Muscle of leg (tissue), 3 donors: ENCODE measurements at regions not wholly inside any gene's neighbourhood (a gene's known extent, or its start where the extent isn't known, plus 50 kb on each side); places are given as distances from the start of the nearest gene placed in this dataset.

Experiments used
- DNase-seq: peaks from one replicate; pipeline ENCODE4 v3.0.0; 2013
- H3K27ac ChIP-seq: one replicate; pipeline ENCODE4 v1.5.1; 2013; ENCODE audit warnings: mild to moderate bottlenecking, low read length, control low read depth
- H3K27me3 ChIP-seq: one replicate; pipeline ENCODE4 v1.6.1; 2013; ENCODE audit warnings: low read length; ENCODE audit not compliant: control insufficient read depth, insufficient read depth
- H3K36me3 ChIP-seq: one replicate; pipeline ENCODE4 v1.6.1; 2013; ENCODE audit warnings: low read length; ENCODE audit not compliant: control insufficient read depth, insufficient read depth
- H3K4me1 ChIP-seq: one replicate; pipeline ENCODE4 v1.6.1; 2013; ENCODE audit warnings: low read length; ENCODE audit not compliant: control insufficient read depth, insufficient read depth
- H3K4me3 ChIP-seq: one replicate; pipeline ENCODE4 v1.5.1; 2013; ENCODE audit warnings: low read length, control low read depth
- H3K9me3 ChIP-seq: replicated peaks from 2 replicates; pipeline ENCODE4 v1.6.1; 2013; ENCODE audit warnings: low read depth, low read length; ENCODE audit not compliant: control insufficient read depth
- WGBS: methylation state at CpG from one replicate; pipeline ENCODE4 v1.1.5; 2013; ENCODE audit warnings: missing lambda C conversion rate; ENCODE audit not compliant: insufficient coverage; 5-methylcytosine and 5-hydroxymethylcytosine counted together

- no peaks in the 10 kb centered on the region for H3K36me3 ChIP-seq
- H3K27me3 ChIP-seq: no peaks in the 10 kb centered on the region
- WGBS: 76% methylated on average over 14 of the region's 15 CpGs
- no peak overlapping the region for H3K27ac ChIP-seq
- H3K4me3 ChIP-seq: no peak overlapping the region
- DNase-seq: no peak
- H3K4me1 ChIP-seq: no peaks in the 10 kb centered on the region
- H3K9me3 ChIP-seq: no peaks in the 10 kb centered on the region
These were observed 118.0 kb upstream of the PLPPR4 start for GRCh38 chr1:99146129-99146848.

DNA sequence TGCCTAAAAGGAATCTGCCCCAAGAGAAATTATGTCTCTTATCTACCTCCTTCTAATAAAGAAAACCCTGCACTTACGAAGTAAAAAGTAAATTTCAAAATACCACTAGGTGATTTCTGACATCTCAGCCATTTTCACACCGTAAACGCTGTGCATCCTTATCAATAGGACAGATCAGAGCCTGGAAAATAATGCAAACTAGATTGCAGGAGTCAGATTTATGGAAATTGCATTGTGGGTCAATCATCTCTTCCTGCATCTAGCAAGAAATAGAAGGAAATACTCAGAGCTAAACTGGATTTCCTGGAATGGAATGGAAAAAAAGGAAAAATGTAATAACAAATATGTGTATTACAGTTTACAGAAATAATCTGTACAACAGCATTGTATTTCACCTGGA is 114.3 kb upstream of the PLPPR4 start:
- no CpG with 5 or more reads among the region's 3 CpGs for WGBS
- H3K4me1 ChIP-seq: no peaks in the 10 kb centered on the region

DNA sequence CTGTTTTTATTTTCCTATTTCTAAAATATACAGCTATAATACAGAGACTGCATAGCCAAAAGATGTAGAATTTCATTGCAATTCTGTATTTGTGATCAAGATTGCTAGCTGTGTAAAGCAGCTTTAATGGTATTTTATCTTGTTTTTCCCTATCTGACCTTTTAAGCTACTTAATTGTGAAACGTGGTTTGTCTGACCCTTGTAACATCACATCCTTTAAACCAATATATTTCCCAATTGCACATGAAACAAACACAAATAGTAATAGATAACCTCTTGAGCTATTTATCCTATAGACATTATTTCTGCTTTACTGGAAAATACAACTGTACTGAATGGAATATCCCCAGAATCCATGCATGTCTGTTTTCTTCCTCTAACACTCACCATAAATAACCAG is 112.2 kb upstream of the PLPPR4 start:
- no peaks in the 10 kb centered on the region for H3K9me3 ChIP-seq
- no peak for DNase-seq
- H3K4me1 ChIP-seq: no peaks in the 10 kb centered on the region
- no peak overlapping the region for H3K4me3 ChIP-seq
- H3K36me3 ChIP-seq: no peaks in the 10 kb centered on the region
- H3K27ac ChIP-seq: no peak overlapping the region
- WGBS: no CpG with 5 or more reads among the region's 1 CpG
- no peaks in the 10 kb centered on the region for H3K27me3 ChIP-seq

More for the DNA sequence above, 114.3 kb upstream of the PLPPR4 start:
- no peaks in the 10 kb centered on the region for H3K27me3 ChIP-seq
- no peaks in the 10 kb centered on the region for H3K36me3 ChIP-seq
- H3K27ac ChIP-seq: no peak overlapping the region
- H3K4me3 ChIP-seq: no peak overlapping the region
- DNase-seq: no peak
- H3K9me3 ChIP-seq: no peaks in the 10 kb centered on the region

GRCh38 chr1:99163671-99164070 is 100.6 kb upstream of the PLPPR4 start:
- 90% methylated on average over 2 of the region's 2 CpGs for WGBS

DNA sequence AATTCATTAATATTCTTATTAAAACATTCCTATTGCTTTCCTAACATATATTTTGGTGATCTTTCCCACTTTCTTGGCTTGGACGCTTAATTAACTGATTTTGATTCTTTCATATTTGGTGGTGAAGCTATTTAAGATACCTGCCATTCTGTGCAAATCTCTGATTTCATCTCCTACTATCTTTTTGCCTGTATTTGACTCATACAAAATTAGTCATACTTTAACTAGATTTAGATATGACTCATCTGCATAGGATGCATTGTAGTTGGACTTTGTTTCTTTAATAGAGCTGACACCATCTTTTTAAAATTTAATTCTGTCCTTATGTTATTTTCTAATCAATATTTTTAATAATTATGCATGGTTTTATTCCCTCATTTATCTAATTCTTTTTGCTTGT is 93.8 kb upstream of the PLPPR4 start:
- no CpG with 5 or more reads among the region's 1 CpG for WGBS
- H3K4me1 ChIP-seq: no peaks in the 10 kb centered on the region

More at GRCh38 chr1:99163671-99164070, 100.6 kb upstream of the PLPPR4 start:
- no peaks in the 10 kb centered on the region for H3K36me3 ChIP-seq
- no peak for DNase-seq
- H3K9me3 ChIP-seq: no peaks in the 10 kb centered on the region
- no peaks in the 10 kb centered on the region for H3K27me3 ChIP-seq
- H3K4me3 ChIP-seq: no peak overlapping the region
- H3K27ac ChIP-seq: no peak overlapping the region
- H3K4me1 ChIP-seq: no peaks in the 10 kb centered on the region

GRCh38 chr1:99171184-99171813 is 93.0 kb upstream of the PLPPR4 start:
- Histone ChIP-seq H3K9me3 (no peaks in the 10 kb centered on the region), H3K27ac (no peak overlapping the region), H3K36me3 (no peaks in the 10 kb centered on the region), H3K4me1 (no peaks in the 10 kb centered on the region), H3K27me3 (no peaks in the 10 kb centered on the region), H3K4me3 (no peak overlapping the region)
- WGBS: 54% methylated on average over 3 of the region's 7 CpGs
- DNase-seq: no peak

More for the DNA sequence above, 93.8 kb upstream of the PLPPR4 start:
- DNase-seq: no peak
- Histone ChIP-seq H3K27ac (no peak overlapping the region), H3K4me3 (no peak overlapping the region), H3K9me3 (no peaks in the 10 kb centered on the region), H3K27me3 (no peaks in the 10 kb centered on the region), H3K36me3 (no peaks in the 10 kb centered on the region)

DNA sequence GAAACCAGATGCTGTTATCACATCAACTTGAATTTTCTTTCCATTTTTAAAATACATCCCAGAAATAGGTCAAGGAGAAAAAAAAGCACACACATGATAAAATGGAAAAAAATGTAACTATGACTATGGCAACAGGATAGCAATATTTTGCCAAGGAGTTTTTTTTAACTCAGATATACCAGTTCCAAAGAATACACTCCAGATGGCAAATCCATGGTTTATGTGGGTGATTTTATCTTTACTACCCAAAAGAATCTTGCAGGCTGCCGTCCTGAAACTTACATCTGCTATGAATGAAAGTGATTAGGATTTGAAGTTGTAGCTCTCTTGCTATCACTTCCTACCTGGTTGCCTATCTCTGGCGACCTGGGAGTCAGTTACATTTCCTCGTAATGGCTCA is 91.0 kb upstream of the PLPPR4 start:
- Histone ChIP-seq H3K9me3 (no peaks in the 10 kb centered on the region), H3K4me1 (no peaks in the 10 kb centered on the region), H3K4me3 (no peak overlapping the region), H3K27ac (no peak overlapping the region), H3K36me3 (no peaks in the 10 kb centered on the region), H3K27me3 (no peaks in the 10 kb centered on the region)
- no CpG with 5 or more reads among the region's 3 CpGs for WGBS
- DNase-seq: no peak

DNA sequence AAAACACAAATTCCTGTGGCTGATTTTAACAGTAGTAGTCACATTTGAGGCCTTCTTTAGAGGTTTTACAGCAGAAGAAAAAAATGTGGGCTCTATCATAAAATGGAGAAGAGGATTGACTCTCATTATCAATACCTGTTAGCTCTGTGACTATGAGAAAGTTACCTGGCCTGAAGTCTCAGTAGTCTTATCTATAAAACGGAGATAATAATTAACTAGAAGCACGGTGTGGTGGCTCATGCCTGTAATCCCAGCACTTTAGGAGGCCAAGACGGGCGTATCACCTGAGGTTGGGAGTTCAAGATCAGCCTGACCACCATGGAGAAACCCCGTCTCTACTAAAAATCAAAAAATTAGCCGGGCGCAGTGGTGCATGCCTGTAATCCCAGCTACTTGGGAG is 90.4 kb upstream of the PLPPR4 start:
- no peak overlapping the region for H3K4me3 ChIP-seq
- 83% methylated on average over 3 of the region's 7 CpGs for WGBS
- no peak overlapping the region for H3K27ac ChIP-seq
- DNase-seq: no peak
- H3K9me3 ChIP-seq: no peaks in the 10 kb centered on the region
- H3K27me3 ChIP-seq: no peaks in the 10 kb centered on the region
- no peaks in the 10 kb centered on the region for H3K36me3 ChIP-seq
- no peaks in the 10 kb centered on the region for H3K4me1 ChIP-seq

DNA sequence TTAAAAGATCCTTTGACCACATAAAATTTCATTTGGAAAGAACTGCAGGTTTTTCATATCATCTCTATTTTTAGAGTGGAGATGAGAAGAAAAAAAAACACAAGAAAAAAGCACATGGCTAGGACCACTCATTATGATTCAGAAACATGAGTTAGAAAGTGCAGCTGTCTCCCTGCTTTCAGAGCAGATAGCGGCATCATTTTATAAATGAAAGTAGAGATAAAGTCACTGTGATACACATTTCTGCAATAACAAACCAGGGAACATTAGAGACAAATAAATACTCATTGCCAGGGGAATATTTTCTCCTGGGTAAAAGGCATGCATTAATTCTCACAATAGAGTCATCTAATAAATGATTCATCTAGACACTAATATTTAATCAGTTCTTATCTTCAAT is 87.5 kb upstream of the PLPPR4 start:
- Histone ChIP-seq H3K9me3 (no peaks in the 10 kb centered on the region), H3K4me1 (no peaks in the 10 kb centered on the region), H3K27ac (no peak overlapping the region), H3K4me3 (no peak overlapping the region), H3K27me3 (no peaks in the 10 kb centered on the region), H3K36me3 (no peaks in the 10 kb centered on the region)
- no CpG with 5 or more reads among the region's 1 CpG for WGBS
- no peak for DNase-seq

DNA sequence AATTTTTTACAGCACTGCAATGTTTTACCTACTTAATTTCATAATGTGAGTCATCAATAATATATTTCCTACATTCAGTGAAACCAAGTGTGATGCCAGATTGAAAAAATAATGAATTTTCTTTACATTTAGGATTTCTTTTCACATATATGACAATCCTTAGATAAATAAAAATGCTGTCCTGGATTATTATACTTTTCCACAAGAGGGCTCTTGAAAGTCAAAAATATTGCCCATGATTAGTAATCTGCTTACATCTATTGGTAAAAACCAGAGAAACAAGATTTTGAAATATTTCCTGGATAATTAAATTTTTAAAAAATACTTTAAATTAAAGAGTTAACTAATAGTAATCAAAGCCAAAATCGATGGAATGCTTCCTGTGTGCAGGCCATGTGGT is 86.8 kb upstream of the PLPPR4 start:
- Histone ChIP-seq H3K36me3 (no peaks in the 10 kb centered on the region), H3K27me3 (no peaks in the 10 kb centered on the region), H3K27ac (no peak overlapping the region), H3K4me1 (no peaks in the 10 kb centered on the region), H3K4me3 (no peak overlapping the region), H3K9me3 (no peaks in the 10 kb centered on the region)
- WGBS: no CpG with 5 or more reads among the region's 1 CpG
- DNase-seq: peak; percentile 28
